ENCODE measurements at regions not wholly inside any gene's neighbourhood (a gene's known extent, or its start where the extent isn't known, plus 50 kb on each side); places are given as distances from the start of the nearest gene placed in this dataset.

DNA sequence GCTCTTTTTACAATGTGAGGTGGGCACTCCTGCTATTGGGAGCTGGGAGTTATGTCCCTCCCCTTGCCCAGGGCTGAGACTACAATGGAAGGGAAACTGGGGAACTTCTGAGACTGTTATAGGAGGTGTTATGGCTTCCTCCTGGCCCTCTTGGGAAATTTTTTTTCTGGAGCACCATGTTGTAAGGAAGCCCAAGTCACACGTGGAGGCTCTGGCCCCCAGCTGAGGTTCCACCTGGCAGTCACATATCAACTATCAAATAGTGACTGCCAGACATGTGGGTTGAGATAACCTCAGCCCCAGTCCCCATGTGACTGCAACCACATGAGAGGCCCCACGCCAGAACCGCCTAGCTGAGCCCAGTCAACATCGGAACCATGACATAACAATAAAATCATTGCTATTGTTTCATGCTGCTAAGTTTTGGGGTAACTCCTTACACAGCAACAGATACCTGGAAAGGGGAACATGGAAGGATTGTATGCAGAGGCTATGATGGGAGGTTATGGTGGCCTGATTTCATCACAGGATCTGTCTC, 99.4 kb upstream of the NCOR2 start:
- TF ChIP-seq, protein P1, sequence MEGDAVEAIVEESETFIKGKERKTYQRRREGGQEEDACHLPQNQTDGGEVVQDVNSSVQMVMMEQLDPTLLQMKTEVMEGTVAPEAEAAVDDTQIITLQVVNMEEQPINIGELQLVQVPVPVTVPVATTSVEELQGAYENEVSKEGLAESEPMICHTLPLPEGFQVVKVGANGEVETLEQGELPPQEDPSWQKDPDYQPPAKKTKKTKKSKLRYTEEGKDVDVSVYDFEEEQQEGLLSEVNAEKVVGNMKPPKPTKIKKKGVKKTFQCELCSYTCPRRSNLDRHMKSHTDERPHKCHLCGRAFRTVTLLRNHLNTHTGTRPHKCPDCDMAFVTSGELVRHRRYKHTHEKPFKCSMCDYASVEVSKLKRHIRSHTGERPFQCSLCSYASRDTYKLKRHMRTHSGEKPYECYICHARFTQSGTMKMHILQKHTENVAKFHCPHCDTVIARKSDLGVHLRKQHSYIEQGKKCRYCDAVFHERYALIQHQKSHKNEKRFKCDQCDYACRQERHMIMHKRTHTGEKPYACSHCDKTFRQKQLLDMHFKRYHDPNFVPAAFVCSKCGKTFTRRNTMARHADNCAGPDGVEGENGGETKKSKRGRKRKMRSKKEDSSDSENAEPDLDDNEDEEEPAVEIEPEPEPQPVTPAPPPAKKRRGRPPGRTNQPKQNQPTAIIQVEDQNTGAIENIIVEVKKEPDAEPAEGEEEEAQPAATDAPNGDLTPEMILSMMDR (conservative IDR thresholded peaks at IDR 0.05): no peak
- no peak overlapping the region for H3K27ac ChIP-seq

DNA sequence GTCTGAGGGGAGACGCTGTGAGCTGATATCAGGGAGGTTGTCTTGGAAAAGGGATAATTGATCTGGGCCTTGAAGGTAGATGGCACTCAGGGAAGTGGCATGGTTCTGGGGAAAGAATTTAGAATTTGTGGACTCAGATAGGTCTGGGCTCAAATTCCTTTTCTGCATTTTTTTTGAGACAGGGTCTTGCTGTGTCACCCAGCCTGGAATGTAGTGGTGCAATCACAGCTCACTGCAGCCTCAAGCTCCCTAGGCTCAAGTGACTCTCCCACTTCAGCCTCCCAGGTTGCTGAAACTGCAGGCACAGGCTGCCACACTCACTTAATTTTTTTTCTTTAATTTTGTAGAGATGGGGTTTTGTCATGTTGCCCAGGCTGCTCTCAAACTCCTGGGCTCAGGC, 98.1 kb upstream of the NCOR2 start:
- TF ChIP-seq, protein P1 (conservative IDR thresholded peaks at IDR 0.05): no peak
- no peak overlapping the region for H3K27ac ChIP-seq

DNA sequence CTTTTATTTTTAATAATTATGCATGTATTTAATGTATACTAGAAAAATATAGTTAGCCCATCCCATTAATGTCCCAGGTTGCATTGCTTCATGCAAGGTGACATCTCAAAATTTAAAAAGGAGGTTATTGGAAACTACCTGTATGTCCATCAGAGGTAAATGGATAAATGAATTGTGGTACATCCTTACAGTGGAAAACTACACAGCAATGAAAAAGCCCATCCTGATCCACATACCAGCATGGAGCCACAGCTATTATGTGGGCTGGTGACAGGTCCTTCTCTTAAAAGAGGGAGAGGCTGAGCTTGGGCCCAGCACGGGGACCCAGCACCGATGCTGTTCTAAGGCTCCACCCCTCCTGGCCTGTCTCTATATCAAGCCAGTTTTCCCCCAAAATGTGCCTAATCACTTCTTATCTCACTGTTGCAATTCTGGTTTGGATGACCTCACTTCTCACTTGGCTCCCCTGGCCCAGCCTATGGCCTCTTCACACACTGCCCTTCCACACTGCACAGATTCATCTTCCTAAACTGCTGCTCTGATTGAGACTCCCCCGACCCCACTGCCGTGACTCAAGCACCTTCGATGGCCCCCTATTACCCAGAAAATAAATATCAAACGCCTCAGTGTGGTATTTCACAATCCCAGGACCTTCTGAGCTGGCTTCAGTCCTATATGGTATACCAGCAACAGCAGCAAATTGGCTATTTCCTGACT, 97.1 kb upstream of the NCOR2 start:
- no peak overlapping the region for H3K27ac ChIP-seq
- TF ChIP-seq, protein P1 (conservative IDR thresholded peaks at IDR 0.05): no peak

DNA sequence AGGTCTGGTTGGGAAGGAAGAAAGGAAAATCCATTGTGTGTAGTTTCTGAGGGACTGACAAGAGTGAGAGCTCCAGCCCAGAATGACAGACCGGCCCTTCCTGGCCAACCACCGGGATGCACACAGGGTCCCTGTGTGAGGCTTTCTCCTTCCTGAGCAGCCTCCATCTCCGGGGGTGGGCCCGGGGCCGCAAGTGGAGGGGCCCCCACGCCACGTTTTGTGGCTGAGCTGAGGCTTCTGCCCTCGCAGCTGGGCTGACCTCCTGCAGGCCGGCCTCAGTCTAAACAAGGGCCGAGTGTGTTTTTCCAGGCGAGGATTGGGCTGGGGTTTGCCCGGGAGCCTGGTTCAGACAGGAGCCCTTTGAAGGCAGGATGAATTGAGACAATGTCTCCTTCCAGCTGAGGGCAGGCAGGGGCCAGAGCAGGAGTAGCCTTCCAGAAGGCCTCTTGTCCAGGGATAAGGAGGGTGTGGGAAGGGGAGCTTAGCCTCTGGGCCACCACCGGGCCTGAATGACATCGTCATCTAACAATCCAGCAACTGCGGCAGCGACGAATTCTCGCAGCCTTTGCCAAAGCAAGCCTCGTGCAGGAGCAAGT, 96.5 kb upstream of the NCOR2 start:
- TF ChIP-seq, protein P1 (conservative IDR thresholded peaks at IDR 0.05): no peak
- H3K27ac ChIP-seq: no peak overlapping the region

DNA sequence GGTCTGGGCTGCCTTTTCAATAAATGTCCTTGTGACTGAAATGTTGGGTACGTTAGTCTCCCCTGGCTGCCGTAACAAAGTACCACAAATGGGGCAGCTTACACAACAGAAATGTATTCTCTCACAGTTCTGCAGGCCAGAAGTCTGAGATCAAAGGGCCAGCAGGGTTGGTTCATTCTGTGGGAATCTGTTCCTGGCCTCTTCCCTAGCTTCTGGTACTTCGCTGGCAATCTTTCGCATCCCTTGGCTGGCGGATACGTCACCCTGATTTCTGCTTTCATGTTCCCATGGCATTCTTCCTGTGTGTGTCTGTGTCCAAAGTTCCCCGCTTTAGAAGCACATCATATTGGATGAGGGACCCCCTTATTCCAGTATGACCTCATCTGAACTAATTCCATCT, 95.8 kb upstream of the NCOR2 start:
- TF ChIP-seq, protein P1 (conservative IDR thresholded peaks at IDR 0.05): no peak
- H3K27ac ChIP-seq: no peak overlapping the region

DNA sequence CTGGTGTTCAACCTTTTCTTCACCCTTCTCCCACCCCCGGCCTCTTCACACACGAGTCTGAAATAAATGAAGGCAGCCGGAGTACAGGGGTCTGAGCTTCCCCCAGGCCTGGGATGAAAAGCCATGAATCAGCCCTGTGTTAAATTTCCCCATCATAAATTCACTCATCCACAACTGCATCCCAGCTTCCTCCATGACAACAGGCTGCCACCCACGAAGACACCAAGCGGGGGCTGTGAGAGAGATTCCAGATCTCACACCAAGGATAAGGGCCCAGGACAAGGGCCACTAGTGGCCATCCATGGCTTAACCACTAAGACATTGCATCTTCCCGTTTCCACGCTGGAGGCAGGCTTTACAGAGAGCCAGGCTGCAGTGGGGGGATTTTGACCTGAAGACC, 93.9 kb upstream of the NCOR2 start:
- TF ChIP-seq, protein P1 (conservative IDR thresholded peaks at IDR 0.05): no peak
- H3K27ac ChIP-seq: no peak overlapping the region

DNA sequence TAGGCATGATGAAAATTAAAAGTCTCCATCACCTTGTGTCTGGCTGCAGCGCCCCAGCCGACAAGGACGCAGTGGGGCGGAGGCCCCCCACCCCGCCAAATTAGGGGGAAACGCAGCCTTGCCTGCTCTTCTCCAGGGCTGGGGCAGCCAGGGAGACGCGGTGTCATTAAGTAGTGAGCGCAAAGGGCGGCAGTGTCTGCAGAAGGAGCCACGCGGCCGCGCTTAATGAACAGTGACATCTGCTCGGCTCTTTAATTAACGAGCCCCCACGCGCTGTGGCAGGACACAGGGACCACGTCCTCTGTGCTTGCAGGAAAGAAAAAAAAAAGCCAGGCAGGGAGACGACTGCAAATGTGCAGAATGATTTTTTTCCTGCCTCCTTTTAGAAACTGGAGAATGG, 93.4 kb upstream of the NCOR2 start:
- TF ChIP-seq, protein P1 (conservative IDR thresholded peaks at IDR 0.05): no peak
- no peak overlapping the region for H3K27ac ChIP-seq

Measured in VCaP (cell line).